GM23338 (cell line): ENCODE measurements at regions not wholly inside any gene's neighbourhood (a gene's known extent, or its start where the extent isn't known, plus 50 kb on each side); places are given as distances from the start of the nearest gene placed in this dataset.

ENCODE experiments used
- ATAC-seq: fragments of 200-7000 bp; cut with Tn5 transposase; 3 replicates; pipeline ENCODE4 v1.9.1; 2020
- DNase-seq: peaks from one replicate; pipeline ENCODE4 v3.0.0-alpha.2; 2015; ENCODE audit warnings: low spot score
- H2AFZ ChIP-seq: fragments of 200-600 bp; sonication (generic); 2 replicates; pipeline ENCODE4 v1.8.0; 2016; ENCODE audit warnings: antibody characterized with exemption, mild to moderate bottlenecking, moderate library complexity
- H3F3A ChIP-seq: fragments of 200-600 bp; sonication (generic); replicated peaks from 2 replicates; pipeline ENCODE4 v1.8.0; 2017; ENCODE audit warnings: antibody characterized with exemption, mixed run types, low read depth
- H3K27ac ChIP-seq: fragments of 200-600 bp; sonication (generic); 2 replicates; pipeline ENCODE4 v1.6.1; 2016; ENCODE audit warnings: low read depth
- H3K27me3 ChIP-seq: fragments of 200-600 bp; sonication (generic); 2 replicates; pipeline ENCODE4 v1.8.0; 2016; ENCODE audit warnings: mild to moderate bottlenecking, mixed run types, moderate library complexity; ENCODE audit not compliant: insufficient read depth
- H3K36me3 ChIP-seq: fragments of 200-600 bp; sonication (generic); 2 replicates; pipeline ENCODE4 v1.8.0; 2016; ENCODE audit warnings: mild to moderate bottlenecking; ENCODE audit not compliant: insufficient read depth
- H3K4me1 ChIP-seq: fragments of 200-600 bp; sonication (generic); 2 replicates; pipeline ENCODE4 v1.8.0; 2016; ENCODE audit warnings: mild to moderate bottlenecking, moderate library complexity; ENCODE audit not compliant: insufficient read depth
- H3K4me2 ChIP-seq: fragments of 200-600 bp; sonication (generic); 2 replicates; pipeline ENCODE4 v1.7.1; 2017; ENCODE audit warnings: mixed run types
- H3K4me3 ChIP-seq: fragments of 200-600 bp; sonication (generic); 2 replicates; pipeline ENCODE4 v1.6.1; 2016; ENCODE audit warnings: mixed run types
- H3K79me2 ChIP-seq: fragments of 200-600 bp; sonication (generic); replicated peaks from 2 replicates; pipeline ENCODE4 v1.8.0; 2017; ENCODE audit warnings: mild to moderate bottlenecking; ENCODE audit not compliant: insufficient read depth
- H3K9me2 ChIP-seq: fragments of 200-600 bp; sonication (generic); 2 replicates; pipeline ENCODE4 v1.8.0; 2017; ENCODE audit not compliant: insufficient read depth
- H4K20me1 ChIP-seq: fragments of 200-600 bp; sonication (generic); replicated peaks from 2 replicates; pipeline ENCODE4 v1.8.0; 2017; ENCODE audit warnings: mild to moderate bottlenecking; ENCODE audit not compliant: insufficient read depth
- H3K27ac Mint-ChIP-seq: 2 replicates; pipeline ENCODE4 v1.8.0; 2020; ENCODE audit warnings: inconsistent platforms, mild to moderate bottlenecking, moderate library complexity, mixed read lengths
- H3K27me3 Mint-ChIP-seq: 3 replicates; pipeline ENCODE4 v1.8.0; 2022; ENCODE audit warnings: low read depth, mild to moderate bottlenecking, moderate library complexity, mixed read lengths, inconsistent platforms; ENCODE audit not compliant: insufficient read depth, poor library complexity
- H3K36me3 Mint-ChIP-seq: 3 replicates; pipeline ENCODE4 v1.8.0; 2021; ENCODE audit warnings: low read depth, mild to moderate bottlenecking, inconsistent platforms, moderate library complexity, mixed read lengths
- H3K4me1 Mint-ChIP-seq: 3 replicates; pipeline ENCODE4 v1.8.0; 2020; ENCODE audit warnings: mild to moderate bottlenecking, inconsistent platforms, mixed read lengths
- H3K4me3 Mint-ChIP-seq: 3 replicates; pipeline ENCODE4 v1.8.0; 2021; ENCODE audit warnings: moderate library complexity, mild to moderate bottlenecking, inconsistent platforms, mixed read lengths
- H3K9me3 Mint-ChIP-seq: 3 replicates; pipeline ENCODE4 v1.8.0; 2020; ENCODE audit warnings: moderate library complexity, mild to moderate bottlenecking, inconsistent platforms, mixed read lengths
- CREB1 ChIP-seq: fragments of 250-450 bp; sonication (Bioruptor Pico); IDR thresholded peaks from 2 replicates; pipeline ENCODE4 v1.5.0; 2020; ENCODE audit warnings: low read depth, mild to moderate bottlenecking, moderate library complexity
- EZH2phosphoT487 ChIP-seq: fragments of 200-600 bp; sonication (generic); IDR thresholded peaks from one replicate; pipeline ENCODE4 v1.8.1; 2018; ENCODE audit warnings: antibody characterized with exemption; ENCODE audit not compliant: unreplicated experiment
- JUNB ChIP-seq: IDR thresholded peaks from one replicate; pipeline ENCODE4 v1.6.1; 2016; ENCODE audit warnings: antibody characterized with exemption; ENCODE audit not compliant: unreplicated experiment
- NANOG ChIP-seq: IDR thresholded peaks from 2 replicates; pipeline ENCODE4 v1.6.1; 2016; ENCODE audit warnings: antibody characterized with exemption, borderline replicate concordance
- POLR2AphosphoS5 ChIP-seq: IDR thresholded peaks from 2 replicates; pipeline ENCODE4 v1.6.1; 2016; ENCODE audit warnings: antibody characterized with exemption, low read depth
- REST ChIP-seq: IDR thresholded peaks from one replicate; pipeline ENCODE4 v1.6.1; 2018; ENCODE audit warnings: antibody characterized with exemption; ENCODE audit not compliant: unreplicated experiment
- STAT1 ChIP-seq: IDR thresholded peaks from one replicate; pipeline ENCODE4 v1.6.1; 2016; ENCODE audit warnings: antibody characterized with exemption; ENCODE audit not compliant: unreplicated experiment
- ZNF114 ChIP-seq: fragments of 250-450 bp; sonication (Bioruptor Pico); IDR thresholded peaks from 2 replicates; pipeline ENCODE4 v1.5.0; 2020; ENCODE audit warnings: mild to moderate bottlenecking, moderate library complexity
- ZNF331 ChIP-seq: fragments of 250-450 bp; sonication (Bioruptor Pico); IDR thresholded peaks from 2 replicates; pipeline ENCODE4 v1.5.0; 2020; ENCODE audit warnings: low read depth, mild to moderate bottlenecking, moderate library complexity
- ZNF462 ChIP-seq: fragments of 250-450 bp; sonication (Bioruptor Pico); IDR thresholded peaks from 2 replicates; pipeline ENCODE4 v1.5.0; 2020; ENCODE audit warnings: mild to moderate bottlenecking, moderate library complexity

GRCh38 chr18:24602201-24602600 is 141.8 kb downstream of the HRH4 start:
- Histone ChIP-seq H3F3A (no peaks in the 10 kb centered on the region), H3K27ac (no peak overlapping the region), H3K4me3 (no peak overlapping the region), H2AFZ (no peak overlapping the region), H3K79me2 (no peaks in the 10 kb centered on the region), H3K9me2 (no peaks in the 10 kb centered on the region), H4K20me1 (no peaks in the 10 kb centered on the region), H3K4me1 (peaks cover 17% of the 10 kb centered on the region), H3K36me3 (no peaks in the 10 kb centered on the region), H3K4me2 (no peak overlapping the region), H3K27me3 (no peaks in the 10 kb centered on the region)
- no peaks in the 10 kb centered on the region for H3K27me3 Mint-ChIP-seq
- no peak overlapping the region for H3K27ac Mint-ChIP-seq
- H3K9me3 Mint-ChIP-seq: no peaks in the 10 kb centered on the region
- no peak for DNase-seq
- no peak for TF ChIP-seq JUNB
- TF ChIP-seq REST: no peak
- no peak for TF ChIP-seq POLR2AphosphoS5
- no peak for TF ChIP-seq STAT1
- no peak for TF ChIP-seq ZNF462 (CRISPR knock-in tag)
- TF ChIP-seq ZNF114: no peak
- TF ChIP-seq NANOG: no peak
- TF ChIP-seq EZH2phosphoT487: no peak
- no peak for TF ChIP-seq CREB1
- TF ChIP-seq ZNF331 (CRISPR knock-in tag): no peak
- H3K36me3 Mint-ChIP-seq: no peaks in the 10 kb centered on the region
- H3K4me3 Mint-ChIP-seq: no peak overlapping the region
- peaks cover 21% of the 10 kb centered on the region for H3K4me1 Mint-ChIP-seq
- peak; percentile 50; the same call in 2 of the 3 replicates for ATAC-seq
